IMR-90 (cell line): ENCODE measurements at regions not wholly inside any gene's neighbourhood (a gene's known extent, or its start where the extent isn't known, plus 50 kb on each side); places are given as distances from the start of the nearest gene placed in this dataset.

Experiments used
- ATAC-seq: fragments of 200-7000 bp; cut with Tn5 transposase; 2 replicates; pipeline ENCODE4 v1.9.1; 2020; ENCODE audit warnings: low read depth, mild to moderate bottlenecking, moderate library complexity
- BruUV-seq: library from RNA; stranded (reverse); fragments of 400-500 nt; replicated peaks from 2 replicates; lab custom pipeline; 2021; lab: Mats Ljungman, UMichigan
- CTCF ChIA-PET: fragments of 300-600 bp; formaldehyde crosslinking; extraction: SDS; loops from one replicate; lab custom pipeline; 2021; ENCODE audit warnings: antibody characterized with exemption; lab: Yijun Ruan, JAX
- POLR2A ChIA-PET: fragments of 300-600 bp; sonication (Branson Sonifier 250); formaldehyde crosslinking; loops from one replicate; lab custom pipeline; 2022; ENCODE audit warnings: antibody characterized with exemption; ENCODE audit not compliant: unreplicated experiment; lab: Charles Lee
- DNase-seq: peaks from one replicate; pipeline ENCODE4 v3.0.0; 2013
- H2AFZ ChIP-seq: replicated peaks from 2 replicates; pipeline ENCODE3; 2013; ENCODE audit warnings: low read length, mild to moderate bottlenecking; ENCODE audit not compliant: poor library complexity
- H2AK5ac ChIP-seq: 2 replicates; pipeline ENCODE4 v1.6.1; 2013; ENCODE audit warnings: low read depth, low read length, inconsistent platforms
- H2AK9ac ChIP-seq: replicated peaks from 2 replicates; pipeline ENCODE3; 2013; ENCODE audit warnings: mild to moderate bottlenecking, low read depth, low read length, moderate library complexity; ENCODE audit not compliant: poor library complexity
- H2BK120ac ChIP-seq: 2 replicates; pipeline ENCODE4 v1.6.1; 2013; ENCODE audit warnings: low read depth, low read length, inconsistent platforms
- H2BK15ac ChIP-seq: 3 replicates; pipeline ENCODE4 v1.6.1; 2013; ENCODE audit warnings: low read depth, low read length, inconsistent platforms
- H2BK20ac ChIP-seq: 2 replicates; pipeline ENCODE4 v1.6.1; 2013; ENCODE audit warnings: low read depth, mild to moderate bottlenecking, inconsistent platforms, low read length, moderate library complexity
- H2BK5ac ChIP-seq: 2 replicates; pipeline ENCODE4 v1.6.1; 2013; ENCODE audit warnings: mild to moderate bottlenecking, low read depth, low read length, inconsistent platforms; ENCODE audit not compliant: poor library complexity, severe bottlenecking
- H3K14ac ChIP-seq: replicated peaks from 2 replicates; pipeline ENCODE4 v1.6.1; 2013; ENCODE audit warnings: low read depth, low read length, inconsistent platforms
- H3K18ac ChIP-seq: 2 replicates; pipeline ENCODE4 v1.6.1; 2013; ENCODE audit warnings: low read depth, low read length, control low read depth
- H3K23ac ChIP-seq: 2 replicates; pipeline ENCODE4 v1.6.1; 2013; ENCODE audit warnings: low read depth, low read length, inconsistent platforms
- H3K27ac ChIP-seq: 2 replicates; pipeline ENCODE4 v1.5.1; 2013; ENCODE audit warnings: mild to moderate bottlenecking, control low read depth, low read length; ENCODE audit not compliant: insufficient read depth
- H3K27me3 ChIP-seq: 2 replicates; pipeline ENCODE4 v1.6.1; 2013; ENCODE audit warnings: low read length; ENCODE audit not compliant: control insufficient read depth, insufficient read depth
- H3K36me3 ChIP-seq: 2 replicates; pipeline ENCODE4 v1.6.1; 2013; ENCODE audit warnings: low read length, mixed read lengths; ENCODE audit not compliant: control insufficient read depth, insufficient read depth
- H3K4ac ChIP-seq: 2 replicates; pipeline ENCODE4 v1.6.1; 2013; ENCODE audit warnings: low read depth, low read length, inconsistent platforms
- H3K4me1 ChIP-seq: 2 replicates; pipeline ENCODE4 v1.6.1; 2013; ENCODE audit warnings: low read length, mixed read lengths; ENCODE audit not compliant: control insufficient read depth, insufficient read depth
- H3K4me2 ChIP-seq: 2 replicates; pipeline ENCODE4 v1.6.1; 2013; ENCODE audit warnings: low read depth, mild to moderate bottlenecking, control low read depth, low read length, moderate library complexity
- H3K4me3 ChIP-seq: 2 replicates; pipeline ENCODE4 v1.5.1; 2013; ENCODE audit warnings: low read depth, mild to moderate bottlenecking, control low read depth, low read length, moderate library complexity; ENCODE audit not compliant: insufficient read depth
- H3K56ac ChIP-seq: 2 replicates; pipeline ENCODE4 v1.6.1; 2013; ENCODE audit warnings: low read length, inconsistent platforms; ENCODE audit not compliant: insufficient read depth; ENCODE audit errors: extremely low read depth
- H3K79me1 ChIP-seq, 2 experiments: 2 replicates each; pipeline ENCODE4 v1.6.1; 2013; ENCODE audit warnings: low read length in 2 of 2, inconsistent platforms in 1 of 2, low read depth in 1 of 2
- H3K9ac ChIP-seq: 2 replicates; pipeline ENCODE4 v1.6.1; 2013; ENCODE audit warnings: low read depth, low read length, control low read depth
- H3K9me1 ChIP-seq: 2 replicates; pipeline ENCODE4 v1.6.1; 2013; ENCODE audit warnings: low read length, inconsistent platforms; ENCODE audit not compliant: insufficient read depth
- H3K9me3 ChIP-seq: 2 replicates; pipeline ENCODE4 v1.6.1; 2013; ENCODE audit warnings: low read length; ENCODE audit not compliant: control insufficient read depth, insufficient read depth
- H4K20me1 ChIP-seq: 2 replicates; pipeline ENCODE4 v1.6.1; 2013; ENCODE audit warnings: low read length, inconsistent platforms; ENCODE audit not compliant: insufficient read depth
- H4K5ac ChIP-seq: 2 replicates; pipeline ENCODE4 v1.6.1; 2013; ENCODE audit warnings: mild to moderate bottlenecking, low read depth, low read length, control low read depth
- H4K8ac ChIP-seq, 2 experiments: 2 replicates each; pipeline ENCODE4 v1.6.1; 2013; ENCODE audit warnings: low read depth in 2 of 2, low read length in 2 of 2, control low read depth in 1 of 2, inconsistent platforms in 1 of 2
- H4K91ac ChIP-seq: 2 replicates; pipeline ENCODE4 v1.6.1; 2013; ENCODE audit warnings: low read depth, low read length, inconsistent platforms; ENCODE audit not compliant: insufficient read depth
- FOS ChIP-seq: fragments of 150-350 bp; IDR thresholded peaks from 2 replicates; pipeline ENCODE4 v1.6.1; 2016; ENCODE audit warnings: low read depth, low read length
- MAFK ChIP-seq: IDR thresholded peaks from 2 replicates; pipeline ENCODE4 v1.6.1; 2012; ENCODE audit warnings: low read depth, low read length, improper control_type of control experiment
- POLR2A ChIP-seq: IDR thresholded peaks from 2 replicates; pipeline ENCODE4 v1.6.1; 2012; ENCODE audit warnings: mild to moderate bottlenecking, low read depth, low read length
- SMC3 ChIP-seq: fragments of 150-350 bp; IDR thresholded peaks from 2 replicates; pipeline ENCODE4 v1.6.1; 2016; ENCODE audit warnings: low read depth, mild to moderate bottlenecking, antibody characterized with exemption, low read length, moderate library complexity
- WGBS, 2 experiments: methylation state at CpG; one replicate each; pipeline versions ENCODE4 v1.1.5 to v1.1.7; 2013; ENCODE audit warnings: missing lambda C conversion rate in 2 of 2; ENCODE audit not compliant: insufficient read length in 1 of 2; ENCODE audit errors: extremely low coverage in 2 of 2; 5-methylcytosine and 5-hydroxymethylcytosine counted together
- dilution Hi-C: fragments of 300-500 bp; cut with HindIII; formaldehyde crosslinking; loops from one replicate; pipeline ENCODE4 v1.14.3; 2018; ENCODE audit warnings: low sequenced_read_pairs; ENCODE audit not compliant: unreplicated experiment
- in situ Hi-C: fragments of 300-500 bp; cut with MboI; formaldehyde crosslinking; loops from 3 replicates; pipeline ENCODE4 v1.14.3; 2019; ENCODE audit warnings: low sequenced_read_pairs, inconsistent platforms, mixed read lengths
- intact Hi-C: fragments of 100-400 bp; cut with micrococcal nuclease; formaldehyde crosslinking; loops from 2 replicates; pipeline ENCODE4 v1.10.0; 2022

GRCh38 chr4:125983168-125983567 lies 668.4 kb downstream of the FAT4 start:
- H4K91ac ChIP-seq, result no peak overlapping the region
- no peak overlapping the region for H3K27ac ChIP-seq
- H3K4me2 ChIP-seq, result no peak overlapping the region
- DNase-seq, result no peak
- H2BK5ac ChIP-seq, result no peak overlapping the region
- H2BK15ac ChIP-seq, result no peak overlapping the region
- H3K4me1 ChIP-seq, result no peaks in the 10 kb centered on the region
- H3K14ac ChIP-seq, result no peak overlapping the region
- no peak overlapping the region for H2BK20ac ChIP-seq
- BruUV-seq, result no TSS peak
- no peak for ATAC-seq
- no peaks in the 10 kb centered on the region for H4K20me1 ChIP-seq
- H4K8ac ChIP-seq, result no peak overlapping the region
- ChIA-PET POLR2A (no interaction called here), CTCF (no interaction called here)
- dilution Hi-C loops, result no loop called here
- TF ChIP-seq POLR2A, result no peak
- TF ChIP-seq SMC3, result no peak
- TF ChIP-seq FOS, result no peak
- no peak for TF ChIP-seq MAFK
- H2AFZ ChIP-seq, result no peak overlapping the region
- H3K79me1 ChIP-seq, result no peaks in the 10 kb centered on the region
- H3K4ac ChIP-seq, result no peak overlapping the region
- H3K9me1 ChIP-seq, result no peaks in the 10 kb centered on the region
- H3K9me3 ChIP-seq, result no peaks in the 10 kb centered on the region
- H3K27me3 ChIP-seq, result no peaks in the 10 kb centered on the region
- in situ Hi-C loops, result no loop called here
- H3K9ac ChIP-seq, result no peak overlapping the region
- no peaks in the 10 kb centered on the region for H3K36me3 ChIP-seq
- no peak overlapping the region for H3K23ac ChIP-seq
- no peak overlapping the region for H2AK9ac ChIP-seq
- no peak overlapping the region for H3K56ac ChIP-seq
- intact Hi-C loops, result no loop called here
- no peak overlapping the region for H3K18ac ChIP-seq
- no peak overlapping the region for H2BK120ac ChIP-seq
- H3K4me3 ChIP-seq, result no peak overlapping the region
- H4K5ac ChIP-seq, result no peak overlapping the region
- H2AK5ac ChIP-seq, result no peak overlapping the region
- WGBS, 2 experiments, result no CpG with 5 or more reads among the region's 1 CpG
